GM12892 (cell line): ENCODE measurements at regions not wholly inside any gene's neighbourhood (a gene's known extent, or its start where the extent isn't known, plus 50 kb on each side); places are given as distances from the start of the nearest gene placed in this dataset.

Experiments
- POLR2A ChIP-seq: IDR thresholded peaks from 2 replicates; pipeline ENCODE4 v1.6.1; 2011; ENCODE audit warnings: low read depth, low read length, control low read depth
- TAF1 ChIP-seq: IDR thresholded peaks from 2 replicates; pipeline ENCODE4 v1.6.1; 2011; ENCODE audit warnings: low read depth, mild to moderate bottlenecking, control low read depth, low read length, borderline replicate concordance

GRCh38 chr7:10076660-10077300 lies 896.9 kb upstream of the PHF14 start:
- TF ChIP-seq POLR2A (no peak), TAF1 (no peak)
